ENCODE measurements at regions not wholly inside any gene's neighbourhood (a gene's known extent, or its start where the extent isn't known, plus 50 kb on each side); places are given as distances from the start of the nearest gene placed in this dataset.

DNA sequence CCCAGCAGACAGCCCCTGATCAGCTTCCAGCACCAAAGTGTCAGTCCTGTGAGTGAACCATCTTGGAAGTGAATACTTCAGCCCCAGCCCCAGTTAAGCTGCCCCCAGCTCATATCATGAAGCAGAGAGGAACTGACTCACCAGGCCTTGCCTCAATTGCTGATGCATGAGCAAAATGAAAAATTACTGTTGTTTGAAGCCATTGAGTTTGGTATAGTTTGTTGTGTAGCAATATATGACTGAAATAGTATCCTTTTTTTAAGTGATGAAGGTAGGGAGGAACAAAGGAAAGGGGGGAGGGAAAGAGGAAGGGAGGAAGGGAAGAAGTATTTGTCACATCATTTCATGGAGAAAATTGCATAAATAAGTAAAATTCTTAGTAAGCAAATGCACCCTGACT lies 266.4 kb downstream of the MAFB start:
- Histone ChIP-seq H3K4me3 (no peak overlapping the region), H3K4me1 (no peaks in the 10 kb centered on the region), H3K27me3 (no peaks in the 10 kb centered on the region), H3K27ac (no peak overlapping the region), H3K9me3 (no peaks in the 10 kb centered on the region), H3K36me3 (no peaks in the 10 kb centered on the region)
- DNase-seq (ENCODE audit: low spot score in 2 of 2): no peak
- TF ChIP-seq EP300 (IDR thresholded peaks at IDR 0.05): no peak
- TF ChIP-seq, protein P1, sequence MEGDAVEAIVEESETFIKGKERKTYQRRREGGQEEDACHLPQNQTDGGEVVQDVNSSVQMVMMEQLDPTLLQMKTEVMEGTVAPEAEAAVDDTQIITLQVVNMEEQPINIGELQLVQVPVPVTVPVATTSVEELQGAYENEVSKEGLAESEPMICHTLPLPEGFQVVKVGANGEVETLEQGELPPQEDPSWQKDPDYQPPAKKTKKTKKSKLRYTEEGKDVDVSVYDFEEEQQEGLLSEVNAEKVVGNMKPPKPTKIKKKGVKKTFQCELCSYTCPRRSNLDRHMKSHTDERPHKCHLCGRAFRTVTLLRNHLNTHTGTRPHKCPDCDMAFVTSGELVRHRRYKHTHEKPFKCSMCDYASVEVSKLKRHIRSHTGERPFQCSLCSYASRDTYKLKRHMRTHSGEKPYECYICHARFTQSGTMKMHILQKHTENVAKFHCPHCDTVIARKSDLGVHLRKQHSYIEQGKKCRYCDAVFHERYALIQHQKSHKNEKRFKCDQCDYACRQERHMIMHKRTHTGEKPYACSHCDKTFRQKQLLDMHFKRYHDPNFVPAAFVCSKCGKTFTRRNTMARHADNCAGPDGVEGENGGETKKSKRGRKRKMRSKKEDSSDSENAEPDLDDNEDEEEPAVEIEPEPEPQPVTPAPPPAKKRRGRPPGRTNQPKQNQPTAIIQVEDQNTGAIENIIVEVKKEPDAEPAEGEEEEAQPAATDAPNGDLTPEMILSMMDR (IDR thresholded peaks at IDR 0.05): no peak
- no peak for TF ChIP-seq POLR2AphosphoS5 (IDR thresholded peaks at IDR 0.05)
- no peak for TF ChIP-seq POLR2A (IDR thresholded peaks at IDR 0.05)

DNA sequence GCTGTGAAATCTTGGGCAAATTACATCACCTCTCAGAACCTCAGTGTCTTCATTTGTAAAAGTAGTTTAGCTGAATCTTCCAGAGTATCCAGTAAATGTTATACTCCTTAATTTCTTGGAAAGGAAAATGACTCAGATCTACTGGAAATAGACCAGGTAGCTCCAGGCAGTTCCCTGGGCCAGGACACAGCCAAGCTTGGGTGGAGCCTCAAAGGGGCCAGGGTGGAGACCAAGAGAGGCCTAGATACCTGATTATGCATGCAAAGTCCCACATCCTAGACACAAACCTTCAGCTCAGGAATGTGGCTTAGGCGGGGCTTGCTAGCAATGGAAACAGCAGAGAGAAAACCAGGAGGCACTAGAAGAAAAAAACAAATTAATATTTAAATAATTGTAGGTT lies 272.8 kb downstream of the MAFB start:
- Histone ChIP-seq H3K27ac (no peak overlapping the region), H3K27me3 (no peaks in the 10 kb centered on the region), H3K36me3 (no peaks in the 10 kb centered on the region), H3K9me3 (peaks cover 8% of the 10 kb centered on the region), H3K4me1 (peaks cover 17% of the 10 kb centered on the region), H3K4me3 (no peak overlapping the region)
- TF ChIP-seq POLR2A (IDR thresholded peaks at IDR 0.05) (no peak), EP300 (IDR thresholded peaks at IDR 0.05) (no peak), POLR2AphosphoS5 (IDR thresholded peaks at IDR 0.05) (no peak)
- TF ChIP-seq, protein P1 (IDR thresholded peaks at IDR 0.05): no peak
- 50% methylated on average over 1 of the region's 1 CpG for WGBS
- no peak for DNase-seq (ENCODE audit: low spot score in 2 of 2)

DNA sequence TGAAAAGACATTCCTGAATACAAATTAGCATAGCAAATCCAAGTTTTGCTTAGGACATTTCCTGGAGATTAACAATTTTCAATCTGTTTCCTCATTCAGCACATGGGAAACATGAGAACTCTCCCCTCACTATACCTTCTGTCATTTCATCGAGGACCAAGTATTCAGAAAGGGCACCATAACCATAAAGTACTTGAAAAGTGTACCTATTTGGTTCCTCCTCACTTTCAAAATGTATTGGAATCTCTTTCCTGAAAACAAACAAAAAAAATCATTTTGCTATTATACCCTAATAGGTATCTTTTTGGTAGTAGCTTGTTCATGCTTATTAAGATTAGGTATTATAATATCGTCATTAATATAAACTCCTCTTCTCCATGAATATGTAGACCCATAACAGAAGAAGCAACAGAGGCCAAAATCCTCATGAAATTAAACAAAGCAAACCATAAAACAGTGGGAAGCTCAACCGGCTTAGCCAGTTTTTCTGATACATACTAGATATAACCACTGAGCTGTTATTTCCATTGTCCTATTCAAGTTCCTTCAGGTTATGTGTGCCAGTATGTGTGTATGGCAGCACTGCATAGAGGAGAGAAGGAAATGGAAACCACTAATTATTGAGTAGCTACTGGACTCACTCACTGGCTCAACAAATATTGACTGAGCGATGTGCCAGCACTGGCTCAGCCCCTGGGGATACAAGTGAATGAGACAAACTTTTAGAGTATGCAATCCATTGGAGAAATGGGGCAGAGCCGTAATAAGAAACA lies 274.0 kb downstream of the MAFB start:
- peak overlapping the region; percentile 37 for H3K27ac ChIP-seq
- no peak overlapping the region for H3K4me3 ChIP-seq
- H3K36me3 ChIP-seq: no peaks in the 10 kb centered on the region
- TF ChIP-seq POLR2A (IDR thresholded peaks at IDR 0.05): no peak
- TF ChIP-seq, protein P1 (IDR thresholded peaks at IDR 0.05): no peak
- no peak for TF ChIP-seq EP300 (IDR thresholded peaks at IDR 0.05)
- no peak for TF ChIP-seq POLR2AphosphoS5 (IDR thresholded peaks at IDR 0.05)
- no peaks in the 10 kb centered on the region for H3K27me3 ChIP-seq
- peaks cover 17% of the 10 kb centered on the region for H3K4me1 ChIP-seq
- H3K9me3 ChIP-seq: peaks cover 8% of the 10 kb centered on the region
- no peak for DNase-seq (ENCODE audit: low spot score in 2 of 2)
- 54% methylated on average over 5 of the region's 5 CpGs for WGBS

DNA sequence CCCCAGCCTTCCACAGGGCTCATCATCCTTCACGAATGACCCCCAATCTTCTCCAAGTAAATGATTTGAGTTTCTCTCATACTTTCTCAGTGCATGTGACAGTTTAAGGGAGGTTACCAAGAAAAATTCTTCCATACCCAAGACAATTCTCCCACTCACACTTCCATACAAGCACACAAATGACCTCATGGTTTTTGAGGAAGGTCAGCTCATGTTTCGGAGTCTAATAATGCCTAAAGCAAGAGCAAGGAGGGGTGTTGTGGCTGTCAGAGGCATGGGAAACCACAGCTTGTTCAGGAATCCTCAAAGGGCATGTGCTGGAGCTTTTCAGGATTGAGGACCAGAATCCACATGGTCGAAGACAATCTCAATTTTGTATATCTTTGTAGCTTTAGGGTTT lies 279.0 kb downstream of the MAFB start:
- no peaks in the 10 kb centered on the region for H3K27me3 ChIP-seq
- no peaks in the 10 kb centered on the region for H3K36me3 ChIP-seq
- no peaks in the 10 kb centered on the region for H3K9me3 ChIP-seq
- H3K4me1 ChIP-seq: peaks cover 14% of the 10 kb centered on the region
- WGBS: 75% methylated on average over 3 of the region's 3 CpGs
- TF ChIP-seq, protein P1 (IDR thresholded peaks at IDR 0.05): no peak
- TF ChIP-seq EP300 (IDR thresholded peaks at IDR 0.05) (no peak), POLR2A (IDR thresholded peaks at IDR 0.05) (no peak), POLR2AphosphoS5 (IDR thresholded peaks at IDR 0.05) (no peak)
- DNase-seq (ENCODE audit: low spot score in 2 of 2): no peak
- H3K4me3 ChIP-seq: no peak overlapping the region
- H3K27ac ChIP-seq: no peak overlapping the region

DNA sequence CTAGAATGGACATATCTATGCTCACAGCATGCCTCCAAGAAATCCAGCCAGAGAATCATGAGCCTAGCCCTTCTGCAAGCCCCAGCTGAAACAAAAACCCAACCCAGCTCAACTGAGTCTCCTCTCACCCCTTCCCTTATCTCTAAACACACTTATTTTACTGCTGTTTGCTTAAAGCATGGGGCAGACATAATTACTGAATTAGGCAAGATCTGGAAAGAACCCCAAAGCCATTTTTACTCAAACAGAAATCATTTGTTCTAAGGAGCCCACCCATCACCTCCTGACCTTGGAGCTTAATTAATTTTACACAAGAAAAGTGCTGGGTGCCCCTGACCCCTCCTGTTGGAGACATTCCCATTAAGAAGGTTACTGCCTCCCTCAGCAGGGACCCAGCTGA lies 291.6 kb downstream of the MAFB start:
- Histone ChIP-seq H3K27me3 (no peaks in the 10 kb centered on the region), H3K4me1 (no peaks in the 10 kb centered on the region), H3K4me3 (no peak overlapping the region), H3K36me3 (no peaks in the 10 kb centered on the region), H3K9me3 (no peaks in the 10 kb centered on the region), H3K27ac (no peak overlapping the region)
- TF ChIP-seq POLR2AphosphoS5 (IDR thresholded peaks at IDR 0.05) (no peak), POLR2A (IDR thresholded peaks at IDR 0.05) (no peak), EP300 (IDR thresholded peaks at IDR 0.05) (no peak)
- TF ChIP-seq, protein P1 (IDR thresholded peaks at IDR 0.05): no peak
- DNase-seq (ENCODE audit: low spot score in 2 of 2): no peak
